ENCODE measurements at regions not wholly inside any gene's neighbourhood (a gene's known extent, or its start where the extent isn't known, plus 50 kb on each side); places are given as distances from the start of the nearest gene placed in this dataset.

GRCh38 chr15:69813881-69814280 lies 283.8 kb downstream of the TLE3 start:
- DNase-seq (ENCODE audit: low read depth): no peak
- TF ChIP-seq CTCF (conservative IDR thresholded peaks at IDR 0.05; ENCODE audit: control insufficient read depth, insufficient read depth, low read depth, low read length): no peak
- no peak overlapping the region for H3K4me3 ChIP-seq (ENCODE audit: control insufficient read depth, low read depth, low read length)

DNA sequence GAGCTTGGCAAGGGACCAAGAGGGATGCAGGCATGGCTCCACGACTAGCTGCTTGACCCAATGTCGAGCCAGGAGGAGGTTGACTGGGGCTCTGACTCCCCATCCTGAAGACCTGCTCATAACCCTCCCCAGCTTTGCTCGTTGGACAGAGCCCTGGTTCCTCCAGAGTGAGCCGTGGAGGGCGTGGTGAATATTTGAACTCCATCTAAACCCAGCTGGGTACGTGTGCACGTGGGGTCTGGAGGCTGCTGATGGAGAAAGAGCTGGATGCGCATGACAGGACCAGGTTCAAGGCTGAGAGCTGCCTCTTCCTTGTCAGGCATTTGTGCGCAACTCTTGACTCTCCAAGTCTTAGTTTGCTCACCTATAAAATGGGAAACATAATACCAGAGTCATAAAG lies 282.8 kb downstream of the TLE3 start:
- DNase-seq (ENCODE audit: low read depth): no peak
- no peak overlapping the region for H3K4me3 ChIP-seq (ENCODE audit: control insufficient read depth, low read depth, low read length)
- TF ChIP-seq CTCF (conservative IDR thresholded peaks at IDR 0.05; ENCODE audit: control insufficient read depth, insufficient read depth, low read depth, low read length): no peak

GRCh38 chr15:69815793-69816192 lies 281.9 kb downstream of the TLE3 start:
- H3K4me3 ChIP-seq (ENCODE audit: control insufficient read depth, low read depth, low read length): no peak overlapping the region
- DNase-seq (ENCODE audit: low read depth): no peak
- no peak for TF ChIP-seq CTCF (conservative IDR thresholded peaks at IDR 0.05; ENCODE audit: control insufficient read depth, insufficient read depth, low read depth, low read length)

- TF ChIP-seq CTCF (conservative IDR thresholded peaks at IDR 0.05; ENCODE audit: control insufficient read depth, insufficient read depth, low read depth, low read length): no peak
- DNase-seq (ENCODE audit: low read depth): no peak
- H3K4me3 ChIP-seq (ENCODE audit: control insufficient read depth, low read depth, low read length): no peak overlapping the region
These were observed 281.2 kb downstream of the TLE3 start for GRCh38 chr15:69816522-69816921.

DNA sequence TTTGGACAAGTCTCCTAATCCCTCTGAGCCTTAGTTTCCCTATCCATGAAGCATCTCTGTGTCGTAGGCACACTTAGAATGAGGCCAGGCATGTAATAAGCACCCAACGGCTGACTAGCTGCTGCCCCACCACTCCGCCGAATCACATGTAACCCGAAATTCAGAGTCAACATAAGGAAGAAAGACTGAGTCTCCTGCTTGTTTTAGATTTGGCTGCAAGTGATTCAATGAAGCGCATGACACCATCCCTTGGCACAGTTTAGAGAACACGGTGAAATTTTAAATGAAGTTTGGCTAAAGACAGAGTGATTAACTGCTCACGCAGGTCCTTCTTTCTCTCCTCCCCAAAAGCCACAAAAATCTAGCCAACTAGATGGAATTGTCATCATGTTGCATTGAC lies 279.2 kb downstream of the TLE3 start:
- no peak overlapping the region for H3K4me3 ChIP-seq (ENCODE audit: control insufficient read depth, low read depth, low read length)
- no peak for TF ChIP-seq CTCF (conservative IDR thresholded peaks at IDR 0.05; ENCODE audit: control insufficient read depth, insufficient read depth, low read depth, low read length)
- no peak for DNase-seq (ENCODE audit: low read depth)

- TF ChIP-seq CTCF (conservative IDR thresholded peaks at IDR 0.05; ENCODE audit: control insufficient read depth, insufficient read depth, low read depth, low read length): no peak
- no peak overlapping the region for H3K4me3 ChIP-seq (ENCODE audit: control insufficient read depth, low read depth, low read length)
- no peak for DNase-seq (ENCODE audit: low read depth)
These were observed 278.3 kb downstream of the TLE3 start for GRCh38 chr15:69819371-69819770.

DNA sequence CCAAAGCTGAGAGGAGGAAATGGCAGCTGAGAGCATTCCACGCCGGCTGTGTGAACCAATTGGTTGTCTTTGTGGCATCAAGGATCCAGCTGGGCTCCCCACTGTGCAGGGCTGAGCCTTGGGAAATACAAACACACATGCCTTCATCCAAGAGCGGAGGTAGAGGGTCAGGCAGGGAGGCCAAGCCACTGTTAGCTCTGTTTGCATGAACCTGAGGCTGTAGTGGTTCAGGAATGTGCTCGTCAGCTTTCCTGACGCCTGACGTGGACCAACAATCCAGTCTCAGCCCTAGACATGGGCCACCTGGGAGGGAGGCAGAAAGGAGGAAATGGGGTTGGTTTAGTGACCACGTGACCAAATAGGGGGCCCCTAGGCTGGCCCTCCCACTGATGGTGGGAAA lies 276.9 kb downstream of the TLE3 start:
- DNase-seq (ENCODE audit: low read depth): no peak
- TF ChIP-seq CTCF (conservative IDR thresholded peaks at IDR 0.05; ENCODE audit: control insufficient read depth, insufficient read depth, low read depth, low read length): no peak
- no peak overlapping the region for H3K4me3 ChIP-seq (ENCODE audit: control insufficient read depth, low read depth, low read length)

Measured in fibroblast of mammary gland (primary cell).